A549 (cell line): ENCODE measurements at regions not wholly inside any gene's neighbourhood (a gene's known extent, or its start where the extent isn't known, plus 50 kb on each side); places are given as distances from the start of the nearest gene placed in this dataset.

Source experiments
- ATAC-seq, 2 experiments: fragments of 200-7000 bp in 1 of 2; fragments of >200 bp in 1 of 2; cut with Nextera tagmentation in 1 of 2; cut with Tn5 transposase in 1 of 2; 3 replicates each; pipeline versions ENCODE4 v1.8.0 to v1.9.1; 2018 to 2020; ENCODE audit warnings: mild to moderate bottlenecking in 1 of 2, moderate library complexity in 1 of 2
- CTCF ChIA-PET: fragments of 300-600 bp; sonication (Branson Sonifier 250); formaldehyde crosslinking; extraction: SDS; loops from one replicate; lab custom pipeline; 2021; ENCODE audit warnings: antibody characterized with exemption, inconsistent platforms; lab: Yijun Ruan, JAX
- POLR2A ChIA-PET: fragments of 350-600 bp; formaldehyde crosslinking; extraction: SDS; loops from one replicate; lab custom pipeline; 2021; ENCODE audit warnings: antibody characterized with exemption, inconsistent platforms; lab: Yijun Ruan, JAX
- DNase-seq, 2 experiments: peaks; one replicate each; pipeline versions ENCODE4 v3.0.0 to v3.0.0-alpha.2; 2011 to 2016; ENCODE audit warnings: low read depth in 1 of 2, low spot score in 1 of 2
- FAIRE-seq: peaks from 2 replicates; lab custom pipeline; 2011; peaks lifted over from hg19 to GRCh38; lab: Jason Lieb, UNC
- H3K27ac ChIP-seq, 2 experiments: fragments of >200 bp; sonication (Bioruptor Twin); formaldehyde crosslinking; 3 replicates each; pipeline ENCODE4 v1.5.1; 2016 to 2017
- H3K4me1 ChIP-seq: fragments of >200 bp; sonication (Bioruptor Twin); formaldehyde crosslinking; 3 replicates; pipeline ENCODE4 v1.6.1; 2016
- H3K4me2 ChIP-seq: fragments of >200 bp; sonication (Bioruptor Twin); formaldehyde crosslinking; 3 replicates; pipeline ENCODE4 v1.6.1; 2016
- H3K4me3 ChIP-seq: fragments of >200 bp; sonication (Bioruptor Twin); formaldehyde crosslinking; 3 replicates; pipeline ENCODE4 v1.5.1; 2016
- H3K9me3 ChIP-seq: fragments of >200 bp; sonication (Bioruptor Twin); formaldehyde crosslinking; 3 replicates; pipeline ENCODE4 v1.6.1; 2016
- CBX2 ChIP-seq: fragments of 200-600 bp; sonication (generic); IDR thresholded peaks from 2 replicates; pipeline ENCODE4 v1.6.1; 2016; ENCODE audit warnings: low read depth, mild to moderate bottlenecking, borderline replicate concordance
- CEBPB ChIP-seq, 2 experiments: fragments of >200 bp in 1 of 2; sonication (Bioruptor Twin) in 1 of 2; formaldehyde crosslinking in 1 of 2; IDR thresholded peaks; 2 replicates each; pipeline ENCODE4 v1.6.1; 2012 to 2016
- CHD2 ChIP-seq: fragments of 150-350 bp; IDR thresholded peaks from 2 replicates; pipeline ENCODE4 v1.6.1; 2014; ENCODE audit warnings: low read length; ENCODE audit not compliant: partially characterized antibody
- CHD4 ChIP-seq: fragments of 200-600 bp; sonication (generic); IDR thresholded peaks from 2 replicates; pipeline ENCODE4 v1.6.1; 2016; ENCODE audit warnings: antibody characterized with exemption, mild to moderate bottlenecking, borderline replicate concordance
- E2F6 ChIP-seq: IDR thresholded peaks from 2 replicates; pipeline ENCODE4 v1.6.1; 2012; ENCODE audit warnings: low read depth, borderline replicate concordance
- EHMT2 ChIP-seq: fragments of 200-600 bp; sonication (generic); IDR thresholded peaks from 2 replicates; pipeline ENCODE4 v1.6.1; 2016; ENCODE audit warnings: antibody characterized with exemption, low read depth, mild to moderate bottlenecking, moderate library complexity
- EP300 ChIP-seq, 2 experiments: fragments of >200 bp; sonication (Bioruptor Twin); formaldehyde crosslinking; IDR thresholded peaks; 2 replicates in 1 of 2; 3 replicates in 1 of 2; pipeline ENCODE4 v1.6.1; 2016 to 2017
- FOXS1 ChIP-seq: fragments of 250-450 bp; sonication (Bioruptor Pico); IDR thresholded peaks from 2 replicates; pipeline ENCODE4 v1.5.0; 2020; ENCODE audit warnings: mild to moderate bottlenecking, moderate library complexity
- GATA3 ChIP-seq: IDR thresholded peaks from 2 replicates; pipeline ENCODE4 v1.6.1; 2012; ENCODE audit warnings: borderline replicate concordance
- HEYL ChIP-seq: fragments of 250-450 bp; sonication (Bioruptor Pico); IDR thresholded peaks from 2 replicates; pipeline ENCODE4 v1.8.0; 2021; ENCODE audit warnings: mild to moderate bottlenecking, moderate library complexity
- HOXB13 ChIP-seq: fragments of 250-450 bp; sonication (Bioruptor Pico); IDR thresholded peaks from 2 replicates; pipeline ENCODE4 v1.5.0; 2020; ENCODE audit warnings: low read depth, mild to moderate bottlenecking, moderate library complexity
- HOXB5 ChIP-seq: fragments of 250-450 bp; sonication (Bioruptor Pico); IDR thresholded peaks from 2 replicates; pipeline ENCODE4 v1.5.0; 2020; ENCODE audit warnings: mild to moderate bottlenecking, moderate library complexity
- JUN ChIP-seq, 2 experiments: fragments of >200 bp; sonication (Bioruptor Twin); formaldehyde crosslinking; IDR thresholded peaks; 2 replicates in 1 of 2; 3 replicates in 1 of 2; pipeline ENCODE4 v1.6.1; 2016 to 2017
- KDM5A ChIP-seq: fragments of 200-600 bp; sonication (generic); IDR thresholded peaks from 2 replicates; pipeline ENCODE4 v1.6.1; 2016; ENCODE audit warnings: antibody characterized with exemption, mild to moderate bottlenecking
- MAX ChIP-seq: IDR thresholded peaks from 2 replicates; pipeline ENCODE4 v1.6.1; 2012
- NFE2L2 ChIP-seq: fragments of 150-350 bp; conservative IDR thresholded peaks from 2 replicates; pipeline ENCODE4 v1.6.1; 2014; ENCODE audit warnings: low read length
- NR3C1 ChIP-seq: fragments of >200 bp; sonication (Bioruptor Twin); formaldehyde crosslinking; IDR thresholded peaks from 3 replicates; pipeline ENCODE4 v1.6.1; 2017
- POLR2AphosphoS2 ChIP-seq: conservative IDR thresholded peaks from 2 replicates; pipeline ENCODE4 v1.6.1; 2012; ENCODE audit warnings: low read length, improper control_type of control experiment, inconsistent platforms
- RAD21 ChIP-seq, 2 experiments: fragments of >200 bp in 1 of 2; sonication (Bioruptor Twin) in 1 of 2; formaldehyde crosslinking in 1 of 2; IDR thresholded peaks in 1 of 2; conservative IDR thresholded peaks in 1 of 2; 2 replicates in 1 of 2; 3 replicates in 1 of 2; pipeline ENCODE4 v1.6.1; 2012 to 2018; ENCODE audit warnings: inconsistent platforms in 1 of 2
- RCOR1 ChIP-seq: fragments of 150-350 bp; IDR thresholded peaks from 2 replicates; pipeline ENCODE4 v1.6.1; 2014; ENCODE audit warnings: antibody characterized with exemption, low read length, low read depth
- RNF2 ChIP-seq: fragments of 200-600 bp; sonication (generic); IDR thresholded peaks from 2 replicates; pipeline ENCODE4 v1.6.1; 2016; ENCODE audit warnings: low read depth, mild to moderate bottlenecking, antibody characterized with exemption, moderate library complexity, borderline replicate concordance
- SREBF2 ChIP-seq: fragments of 450-650 bp; IDR thresholded peaks from 2 replicates; pipeline ENCODE4 v1.6.1; 2014; ENCODE audit warnings: mild to moderate bottlenecking, moderate library complexity
- TFCP2L1 ChIP-seq: fragments of 250-450 bp; sonication (Bioruptor Pico); IDR thresholded peaks from 2 replicates; pipeline ENCODE4 v1.5.0; 2021; ENCODE audit warnings: mild to moderate bottlenecking
- TP53 ChIP-seq: fragments of 250-450 bp; sonication (Bioruptor Pico); IDR thresholded peaks from 2 replicates; pipeline ENCODE4 v1.5.0; 2021; ENCODE audit warnings: mild to moderate bottlenecking, moderate library complexity
- ZSCAN20 ChIP-seq: fragments of 250-450 bp; sonication (Bioruptor Pico); IDR thresholded peaks from 2 replicates; pipeline ENCODE4 v1.8.0; 2022; ENCODE audit warnings: mild to moderate bottlenecking, moderate library complexity
- WGBS: methylation state at CpG from one replicate; pipeline ENCODE4 v1.1.6; 2017; ENCODE audit errors: missing lambda C conversion rate; 5-methylcytosine and 5-hydroxymethylcytosine counted together
- TF ChIP-seq, protein P1 (sequence below): fragments of >200 bp; sonication (Bioruptor Twin); formaldehyde crosslinking; IDR thresholded peaks from 3 replicates; pipeline ENCODE4 v1.6.1; 2016
- TF ChIP-seq, protein P2 (sequence below): IDR thresholded peaks from 2 replicates; pipeline ENCODE4 v1.6.1; 2012
- TF ChIP-seq, protein P3 (sequence below): fragments of 250-450 bp; sonication (Bioruptor Pico); IDR thresholded peaks from 2 replicates; pipeline ENCODE4 v1.5.0; 2020; ENCODE audit warnings: low read depth, mild to moderate bottlenecking, moderate library complexity

DNA sequence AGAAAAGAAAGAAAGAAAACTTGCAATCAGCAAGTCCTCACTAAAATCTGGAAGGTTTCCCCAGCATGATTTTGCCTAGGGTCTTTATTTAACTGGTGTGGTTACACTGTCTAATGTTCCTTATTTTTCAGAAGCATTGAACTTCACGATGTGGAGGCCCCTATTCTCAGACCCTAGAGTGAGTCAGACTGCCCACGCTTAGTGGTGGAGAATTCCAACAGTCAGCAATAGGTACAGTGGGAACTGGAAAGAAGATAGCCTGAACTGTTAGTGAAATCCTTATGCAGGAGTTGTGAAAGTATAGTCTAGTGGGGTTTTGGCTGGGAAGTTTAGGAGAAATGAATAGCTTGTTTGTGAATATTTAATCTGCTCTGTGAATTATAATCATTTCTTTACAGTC lies 115.0 kb downstream of the FZD1 start:
- no peak for DNase-seq
- no peaks in the 10 kb centered on the region for H3K4me1 ChIP-seq
- TF ChIP-seq EHMT2 (no peak), FOXS1 (CRISPR knock-in tag) (no peak), RCOR1 (no peak), NFE2L2 (no peak), CHD2 (no peak), HOXB13 (CRISPR knock-in tag) (no peak), EP300 (IDR thresholded peaks at IDR 0.05) (no peak), KDM5A (no peak), TFCP2L1 (CRISPR knock-in tag) (no peak), TP53 (CRISPR knock-in tag) (no peak), CEBPB (IDR thresholded peaks at IDR 0.05) (no peak), MAX (no peak), HEYL (CRISPR knock-in tag) (no peak), RAD21 (conservative IDR thresholded peaks at IDR 0.05 in 1 of 2, IDR thresholded peaks at IDR 0.05 in 1 of 2) (no peak), NR3C1 (no peak)
- TF ChIP-seq, protein P1, sequence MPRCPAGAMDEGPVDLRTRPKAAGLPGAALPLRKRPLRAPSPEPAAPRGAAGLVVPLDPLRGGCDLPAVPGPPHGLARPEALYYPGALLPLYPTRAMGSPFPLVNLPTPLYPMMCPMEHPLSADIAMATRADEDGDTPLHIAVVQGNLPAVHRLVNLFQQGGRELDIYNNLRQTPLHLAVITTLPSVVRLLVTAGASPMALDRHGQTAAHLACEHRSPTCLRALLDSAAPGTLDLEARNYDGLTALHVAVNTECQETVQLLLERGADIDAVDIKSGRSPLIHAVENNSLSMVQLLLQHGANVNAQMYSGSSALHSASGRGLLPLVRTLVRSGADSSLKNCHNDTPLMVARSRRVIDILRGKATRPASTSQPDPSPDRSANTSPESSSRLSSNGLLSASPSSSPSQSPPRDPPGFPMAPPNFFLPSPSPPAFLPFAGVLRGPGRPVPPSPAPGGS: no peak
- WGBS: 4% methylated on average over 2 of the region's 2 CpGs
- H3K27ac ChIP-seq: no peak overlapping the region
- H3K9me3 ChIP-seq: no peaks in the 10 kb centered on the region
- no peak for ATAC-seq
- ChIA-PET POLR2A (no interaction called here), CTCF (no interaction called here)
- no peak overlapping the region for H3K4me3 ChIP-seq
- no peak for FAIRE-seq
- H3K4me2 ChIP-seq: no peak overlapping the region

DNA sequence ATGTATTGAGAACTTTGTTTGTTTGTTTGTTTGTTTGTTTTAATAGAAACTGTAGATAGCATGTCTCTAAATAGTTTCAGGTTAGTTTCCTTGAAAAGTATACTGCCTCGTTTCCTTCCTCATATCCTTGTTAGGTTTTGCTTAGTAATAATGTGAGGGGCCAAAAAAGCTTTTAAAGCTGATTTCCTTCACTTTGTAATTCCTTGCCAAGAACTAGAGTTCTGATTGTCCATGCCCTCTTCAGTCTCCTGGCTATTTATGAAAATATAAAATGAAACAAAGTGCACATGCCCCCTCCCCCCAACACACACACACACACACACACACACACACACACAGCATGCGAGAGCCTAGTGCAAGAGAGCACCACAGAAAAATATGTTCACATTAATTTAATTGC lies 115.8 kb downstream of the FZD1 start:
- DNase-seq: no peak
- CTCF ChIA-PET: interaction anchor here (0.5 kb wide), 1 partner anchor 869 kb away, joined by 4 read pairs; no protein-coding TSS in a partner anchor
- no peak for FAIRE-seq
- H3K4me2 ChIP-seq: no peak overlapping the region
- H3K27ac ChIP-seq: no peak overlapping the region
- POLR2A ChIA-PET: no interaction called here
- no peaks in the 10 kb centered on the region for H3K9me3 ChIP-seq
- H3K4me3 ChIP-seq: no peak overlapping the region
- H3K4me1 ChIP-seq: no peaks in the 10 kb centered on the region
- ATAC-seq: no peak
- TF ChIP-seq HOXB5 (no peak), SREBF2 (no peak), E2F6 (no peak), CHD4 (no peak)
- 15% methylated on average over 2 of the region's 2 CpGs for WGBS

- H3K9me3 ChIP-seq: no peaks in the 10 kb centered on the region
- FAIRE-seq: no peak
- H3K4me3 ChIP-seq: no peak overlapping the region
- DNase-seq: no peak
- no peak overlapping the region for H3K4me2 ChIP-seq
- 10% methylated on average over 7 of the region's 7 CpGs for WGBS
- no peaks in the 10 kb centered on the region for H3K4me1 ChIP-seq
- POLR2A ChIA-PET: no interaction called here
- H3K27ac ChIP-seq: no peak overlapping the region
- no peak for TF ChIP-seq POLR2AphosphoS2
- TF ChIP-seq, protein P2, sequence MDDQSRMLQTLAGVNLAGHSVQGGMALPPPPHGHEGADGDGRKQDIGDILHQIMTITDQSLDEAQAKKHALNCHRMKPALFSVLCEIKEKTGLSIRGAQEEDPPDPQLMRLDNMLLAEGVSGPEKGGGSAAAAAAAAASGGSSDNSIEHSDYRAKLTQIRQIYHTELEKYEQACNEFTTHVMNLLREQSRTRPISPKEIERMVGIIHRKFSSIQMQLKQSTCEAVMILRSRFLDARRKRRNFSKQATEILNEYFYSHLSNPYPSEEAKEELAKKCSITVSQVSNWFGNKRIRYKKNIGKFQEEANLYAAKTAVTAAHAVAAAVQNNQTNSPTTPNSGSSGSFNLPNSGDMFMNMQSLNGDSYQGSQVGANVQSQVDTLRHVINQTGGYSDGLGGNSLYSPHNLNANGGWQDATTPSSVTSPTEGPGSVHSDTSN: no peak
- TF ChIP-seq, protein P3, sequence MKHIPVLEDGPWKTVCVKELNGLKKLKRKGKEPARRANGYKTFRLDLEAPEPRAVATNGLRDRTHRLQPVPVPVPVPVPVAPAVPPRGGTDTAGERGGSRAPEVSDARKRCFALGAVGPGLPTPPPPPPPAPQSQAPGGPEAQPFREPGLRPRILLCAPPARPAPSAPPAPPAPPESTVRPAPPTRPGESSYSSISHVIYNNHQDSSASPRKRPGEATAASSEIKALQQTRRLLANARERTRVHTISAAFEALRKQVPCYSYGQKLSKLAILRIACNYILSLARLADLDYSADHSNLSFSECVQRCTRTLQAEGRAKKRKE (CRISPR knock-in tag): no peak
- TF ChIP-seq KDM5A: no peak
- no peak for TF ChIP-seq FOXS1 (CRISPR knock-in tag)
- TF ChIP-seq HOXB13 (CRISPR knock-in tag): no peak
- no peak for TF ChIP-seq CBX2
- no peak for TF ChIP-seq ZSCAN20
- no peak for TF ChIP-seq RNF2
- no peak for TF ChIP-seq EHMT2
- TF ChIP-seq JUN (IDR thresholded peaks at IDR 0.05): no peak
- no peak for TF ChIP-seq GATA3
- no peak for ATAC-seq
- CTCF ChIA-PET: interaction anchor here (1.4 kb wide), 1 partner anchor 11 kb away, joined by 5 read pairs; no protein-coding TSS in a partner anchor
These were observed 119.0 kb downstream of the FZD1 start for GRCh38 chr7:91383053-91383904.
